ENCODE measurements at regions not wholly inside any gene's neighbourhood (a gene's known extent, or its start where the extent isn't known, plus 50 kb on each side); places are given as distances from the start of the nearest gene placed in this dataset.

- TF ChIP-seq POLR2AphosphoS5 (IDR thresholded peaks at IDR 0.05; ENCODE audit: low read depth, low read length) (no peak), EP300 (IDR thresholded peaks at IDR 0.05; ENCODE audit: borderline replicate concordance in 1 of 2, low read depth in 1 of 2, low read length in 1 of 2) (no peak)
Measured at GRCh38 chr3:163490119-163490518, 1588.2 kb downstream of the SI start.

Measured in SK-N-SH (cell line).